Stimulated activated CD4-positive, alpha-beta T cell treated with anti-CD3 and anti-CD28 coated beads, Interleukin-15, amount 100 ng/mL, for 24 hours (primary cell): ENCODE measurements at regions not wholly inside any gene's neighbourhood (a gene's known extent, or its start where the extent isn't known, plus 50 kb on each side); places are given as distances from the start of the nearest gene placed in this dataset.
A peak's percentile ranks its signal among the peaks of the same experiment; 100 is the strongest.

Experiments used
- DNase-seq: peaks from one replicate; pipeline ENCODE4 v3.0.0-alpha.2; 2020

DNA sequence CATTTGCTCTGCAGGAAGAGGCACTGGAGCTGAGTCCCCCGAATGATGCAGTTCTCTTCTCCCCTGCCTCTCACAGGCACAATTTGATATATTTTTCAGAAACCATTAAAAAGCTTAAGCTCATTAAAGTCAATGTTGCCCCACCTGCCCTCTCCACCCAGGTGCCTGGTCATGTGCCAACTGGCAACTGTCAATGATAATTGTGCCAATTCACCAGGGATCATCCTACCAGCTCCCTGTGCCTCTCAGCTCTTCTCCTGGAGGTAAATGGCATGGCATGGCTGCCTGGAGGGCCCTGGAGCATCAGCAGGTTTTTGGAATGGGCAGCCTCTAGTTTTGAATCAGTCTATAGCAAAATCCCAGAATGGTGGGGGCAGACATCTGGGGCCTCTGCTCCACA is 279.6 kb upstream of the ID2 start:
- no peak for DNase-seq

DNA sequence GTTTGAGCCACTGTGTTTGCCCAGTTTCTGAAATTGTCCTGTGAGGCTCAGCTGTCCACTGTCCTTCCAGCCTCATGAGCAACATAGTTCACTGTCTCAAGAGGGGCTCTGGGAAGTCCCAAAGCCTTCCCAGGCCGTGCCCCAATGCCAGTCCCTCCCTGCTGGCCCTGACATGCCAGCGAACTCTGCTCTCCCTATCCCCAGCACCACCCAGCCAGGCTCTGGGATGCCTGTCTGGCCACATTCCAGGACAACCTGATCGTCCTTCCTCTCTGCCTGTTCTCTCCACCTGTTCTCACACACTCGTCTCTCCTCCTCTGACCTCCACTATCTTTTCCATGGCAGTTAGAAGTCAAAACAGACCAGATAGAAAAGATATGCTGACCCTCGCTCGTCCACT is 278.0 kb upstream of the ID2 start:
- DNase-seq: no peak

DNA sequence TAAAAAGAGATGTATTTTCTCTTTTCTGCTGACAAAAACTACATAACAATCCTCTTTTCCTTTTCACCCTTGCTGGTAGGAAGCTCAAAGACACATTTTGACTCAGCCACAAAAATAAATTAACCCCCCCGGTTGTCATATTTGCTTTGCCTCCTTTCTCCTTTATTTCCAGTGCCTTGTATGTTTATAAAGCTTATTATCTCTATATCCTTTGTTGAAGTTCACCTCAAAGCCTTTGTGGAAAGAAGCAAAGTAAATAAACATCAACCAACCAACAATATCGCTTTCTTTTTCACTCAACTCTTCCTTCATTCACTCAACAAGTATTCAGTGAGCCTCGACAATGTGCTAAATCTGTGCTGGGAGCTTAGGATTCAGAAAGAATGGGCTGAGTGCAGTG is 276.5 kb upstream of the ID2 start:
- DNase-seq: no peak

DNA sequence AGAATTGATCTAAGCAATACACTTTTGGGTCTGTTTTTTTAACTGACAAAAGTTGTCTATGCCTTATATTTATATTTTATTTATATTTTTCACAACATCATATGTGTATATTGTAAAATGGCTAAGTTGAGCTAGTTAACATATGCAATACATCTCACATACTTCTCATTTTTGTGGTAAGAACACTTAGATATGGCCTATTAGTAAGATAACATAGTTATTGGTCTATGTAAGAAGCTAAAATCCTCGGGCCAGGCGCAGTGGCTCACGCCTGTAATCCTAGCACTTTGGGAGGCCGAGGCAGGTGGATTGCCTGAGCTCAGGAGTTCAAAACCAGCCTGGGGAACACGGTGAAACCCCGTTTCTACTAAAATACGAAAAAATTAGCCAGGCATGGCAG is 275.6 kb upstream of the ID2 start:
- no peak for DNase-seq

DNA sequence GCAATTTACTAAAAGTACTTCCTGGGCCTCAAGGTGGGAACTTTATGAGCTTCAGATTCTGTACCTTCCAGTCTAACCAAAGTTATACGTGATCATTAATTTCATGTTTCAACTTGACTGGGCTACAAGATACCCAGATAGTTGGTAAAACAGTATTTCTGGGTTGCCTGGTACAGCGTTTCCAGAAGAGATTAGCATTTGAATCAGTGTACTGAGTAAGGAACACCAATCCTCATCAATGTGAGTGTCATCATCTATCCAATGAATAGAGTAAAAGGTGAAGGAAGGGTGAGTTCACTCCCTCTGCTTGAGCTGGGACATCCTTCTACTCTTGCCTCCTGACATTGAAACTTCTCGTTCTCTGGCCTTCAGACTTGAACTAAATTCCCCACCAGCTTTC is 274.5 kb upstream of the ID2 start:
- DNase-seq: no peak

DNA sequence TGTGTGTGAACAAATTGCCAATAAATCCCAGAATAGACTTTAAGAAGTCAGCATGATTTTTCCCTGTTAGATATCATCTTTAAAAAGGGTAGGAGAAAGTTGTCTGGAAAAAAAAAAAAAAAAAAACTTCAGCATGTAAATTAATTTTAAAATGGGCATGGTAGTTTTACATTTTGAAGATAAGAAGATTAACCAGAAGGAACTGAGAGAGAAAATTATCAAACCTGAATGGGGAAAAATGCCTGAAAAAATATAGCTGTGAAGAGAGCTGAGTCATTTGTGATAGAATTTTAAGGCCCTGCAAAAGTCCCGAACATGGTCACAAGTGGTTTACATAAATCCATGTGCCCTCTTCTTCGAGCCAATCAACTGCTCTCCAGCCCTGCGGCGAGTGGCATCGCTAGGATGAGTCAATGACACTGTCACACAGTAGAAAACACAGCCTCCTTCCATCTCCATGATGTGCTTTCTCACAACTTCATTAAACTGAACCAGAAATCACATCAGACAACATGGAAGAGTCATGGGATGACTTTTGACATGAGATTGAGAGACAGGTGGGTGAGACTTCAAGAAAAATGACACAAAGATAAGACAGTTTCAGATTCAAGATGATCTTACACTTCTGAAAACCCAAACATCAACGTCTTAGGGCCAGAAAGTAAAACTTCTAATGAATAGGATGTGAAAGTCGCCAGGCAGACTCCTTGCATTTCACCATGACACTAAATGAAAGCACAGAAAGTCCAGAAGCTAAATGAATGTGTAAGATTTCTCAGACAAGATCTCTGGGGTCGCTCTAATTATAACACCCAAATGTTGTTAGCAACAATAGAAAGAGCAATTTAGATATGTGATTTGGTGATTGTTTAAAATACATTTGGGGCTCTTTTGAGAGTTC is 273.0 kb upstream of the ID2 start:
- peak; percentile 85 for DNase-seq

DNA sequence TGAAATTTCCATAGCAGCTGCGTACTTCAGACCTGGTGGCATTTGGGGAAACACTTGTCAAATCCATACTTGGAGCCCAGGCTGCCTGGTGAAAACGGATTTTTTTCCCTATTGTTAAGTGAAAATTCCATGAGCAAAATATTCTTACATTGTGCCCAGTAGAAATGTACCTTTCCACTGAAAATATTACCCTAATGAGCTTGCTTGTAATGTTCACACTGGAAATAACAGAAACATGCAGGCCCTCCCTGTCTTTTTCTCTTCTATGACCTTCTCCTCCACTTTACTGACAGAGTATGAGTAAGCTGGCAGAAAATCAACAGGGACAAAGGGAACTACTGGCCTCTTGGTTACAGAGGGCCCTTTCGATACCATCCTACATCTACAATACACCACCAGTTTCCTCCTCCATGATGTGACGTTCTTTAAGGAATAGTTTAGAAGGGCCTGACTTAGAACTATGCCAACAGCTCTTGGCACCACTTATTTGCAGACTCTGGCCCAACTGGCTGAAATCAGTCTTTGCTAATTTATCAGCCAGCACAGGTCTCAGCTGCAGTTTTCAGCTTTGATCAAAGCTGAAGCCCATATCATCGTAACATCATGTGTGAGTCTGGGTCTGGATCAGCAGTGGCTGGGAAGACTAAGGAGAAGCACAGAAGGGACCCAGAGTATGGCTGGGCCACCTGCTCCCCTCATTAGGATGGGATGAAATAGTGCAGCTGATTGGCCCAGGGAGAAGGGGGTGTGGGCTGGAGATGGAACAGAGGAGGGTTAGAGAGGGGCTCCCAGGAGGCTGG is 272.2 kb upstream of the ID2 start:
- no peak for DNase-seq

DNA sequence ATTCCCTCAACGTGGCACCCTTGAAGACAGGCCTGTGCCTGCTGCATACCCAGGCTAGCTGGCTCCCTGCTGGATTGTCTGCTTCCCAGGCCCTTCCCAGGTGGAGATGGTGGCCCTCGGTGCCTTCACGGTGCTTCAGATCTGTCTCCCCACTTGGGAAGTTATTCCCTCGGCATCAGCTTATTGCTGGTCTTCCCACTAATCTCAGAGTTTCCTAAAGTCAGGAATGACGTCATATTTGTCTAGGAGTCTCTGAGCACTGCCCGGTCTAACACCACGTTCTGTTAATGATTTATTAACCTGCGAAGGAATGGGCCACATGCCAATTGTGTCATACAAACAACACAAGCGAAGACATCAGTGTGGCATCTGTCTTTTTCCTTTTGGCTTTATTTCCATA is 269.8 kb upstream of the ID2 start:
- no peak for DNase-seq

DNA sequence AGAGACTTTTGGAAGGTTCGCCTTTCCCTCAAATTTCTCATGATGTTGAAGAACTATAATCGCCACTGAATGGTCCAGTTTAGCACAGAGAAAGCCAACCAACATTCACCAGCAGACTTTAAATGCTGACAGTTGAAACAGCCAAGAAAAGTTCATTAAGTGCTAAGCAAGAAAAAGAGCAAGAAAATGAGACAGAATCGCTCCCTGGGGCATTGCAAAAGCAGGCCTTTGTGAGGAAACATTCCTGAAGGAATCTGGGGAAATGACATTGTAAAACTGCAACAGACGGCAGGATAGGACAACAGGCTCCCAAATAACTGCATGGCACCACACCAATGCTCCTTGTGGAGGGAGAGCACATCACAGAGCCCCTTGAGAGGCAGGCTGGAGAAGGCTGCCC is 269.3 kb upstream of the ID2 start:
- no peak for DNase-seq

DNA sequence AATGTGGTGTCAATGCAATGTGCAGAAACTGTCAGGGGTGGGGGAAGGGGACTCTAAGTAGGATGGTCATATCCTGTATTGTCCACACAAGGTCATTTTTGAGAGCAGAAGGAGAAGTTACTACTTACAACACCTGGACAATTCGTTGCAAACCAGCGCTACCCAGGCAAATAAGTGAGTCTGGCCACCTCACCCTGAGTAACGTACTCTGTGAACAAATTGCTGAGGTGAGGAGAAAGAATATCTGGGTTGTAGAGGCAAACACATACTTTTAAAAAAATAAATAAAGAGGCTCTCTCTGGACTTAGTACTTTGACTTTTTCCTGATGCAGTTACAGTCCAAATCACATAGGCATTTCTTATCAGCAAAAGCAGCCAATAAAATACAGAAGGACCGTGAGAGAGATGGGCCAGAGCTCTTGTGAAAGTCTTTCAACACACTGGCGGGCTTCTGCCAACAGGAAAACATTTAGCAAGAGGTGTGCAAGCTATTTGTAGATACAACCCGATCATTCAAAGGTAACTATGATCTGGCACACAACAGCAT is 268.2 kb upstream of the ID2 start:
- no peak for DNase-seq

DNA sequence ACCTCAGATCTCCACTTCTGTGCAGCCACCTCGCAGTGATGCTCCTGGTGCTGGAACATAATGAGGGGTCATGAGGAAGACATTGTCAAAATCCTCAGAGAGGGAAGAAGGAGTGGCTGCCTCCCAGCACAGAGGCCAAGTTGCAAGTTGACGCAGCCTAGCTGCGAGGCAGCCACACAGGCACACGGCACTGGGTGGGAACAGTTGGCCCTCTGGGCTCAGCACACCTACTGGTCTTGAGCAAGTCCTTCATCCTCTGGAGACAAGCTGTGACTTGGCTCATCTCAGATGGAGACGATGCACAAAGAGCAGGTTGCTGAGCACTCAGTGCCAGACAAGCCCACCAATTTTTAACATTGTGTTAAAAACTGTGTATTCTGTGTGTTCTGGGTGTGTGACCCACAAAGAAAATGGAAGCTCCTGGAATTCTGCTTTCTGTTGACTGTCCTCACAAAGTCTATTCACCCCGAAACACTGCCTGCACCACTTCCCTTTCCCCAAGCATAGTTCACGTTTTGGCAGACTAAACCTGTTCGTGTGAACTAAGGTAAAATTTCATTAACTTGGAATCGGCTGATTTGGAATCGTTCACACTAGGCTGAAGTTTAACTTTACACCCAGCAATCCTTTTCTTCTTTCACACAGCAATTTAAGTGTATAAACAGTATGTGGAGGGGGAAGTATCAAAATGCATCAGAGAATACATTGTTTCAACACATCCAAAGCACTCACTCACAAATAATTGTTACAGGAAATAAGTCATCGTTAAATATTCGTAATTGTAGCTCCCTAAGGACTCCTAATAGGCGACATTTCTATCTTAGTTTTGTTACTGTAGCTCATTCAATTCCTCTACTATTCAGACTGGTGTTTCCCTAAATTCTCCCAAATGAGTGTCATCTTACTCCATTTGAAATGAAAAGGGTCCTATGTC is 266.6 kb upstream of the ID2 start:
- no peak for DNase-seq

DNA sequence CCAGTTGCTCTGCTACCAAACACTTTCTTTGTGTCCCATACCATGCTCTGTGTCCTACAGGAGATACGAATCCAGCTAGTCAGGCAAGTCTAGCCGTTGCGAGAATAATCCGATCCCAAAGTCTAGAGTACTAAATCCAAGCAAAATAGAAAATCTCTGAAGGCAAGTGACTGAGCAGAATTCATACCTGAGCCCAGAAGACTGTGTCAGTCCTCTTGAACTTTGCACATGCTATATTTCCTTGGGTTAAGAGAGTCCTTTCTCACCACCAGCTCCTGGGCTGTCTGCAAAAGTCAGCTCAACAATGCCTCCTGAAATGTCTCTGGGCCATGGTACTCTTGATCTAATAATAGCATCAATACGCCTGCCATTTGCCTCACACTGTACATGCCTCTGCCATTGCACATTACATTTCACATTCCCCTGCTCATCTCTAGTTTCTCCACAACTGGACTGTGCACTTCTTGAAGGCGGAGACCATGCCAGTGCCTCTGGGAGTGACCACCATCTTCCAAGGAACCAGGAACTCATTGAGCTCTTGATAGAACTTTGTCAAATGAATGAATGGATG is 265.8 kb upstream of the ID2 start:
- DNase-seq: no peak

DNA sequence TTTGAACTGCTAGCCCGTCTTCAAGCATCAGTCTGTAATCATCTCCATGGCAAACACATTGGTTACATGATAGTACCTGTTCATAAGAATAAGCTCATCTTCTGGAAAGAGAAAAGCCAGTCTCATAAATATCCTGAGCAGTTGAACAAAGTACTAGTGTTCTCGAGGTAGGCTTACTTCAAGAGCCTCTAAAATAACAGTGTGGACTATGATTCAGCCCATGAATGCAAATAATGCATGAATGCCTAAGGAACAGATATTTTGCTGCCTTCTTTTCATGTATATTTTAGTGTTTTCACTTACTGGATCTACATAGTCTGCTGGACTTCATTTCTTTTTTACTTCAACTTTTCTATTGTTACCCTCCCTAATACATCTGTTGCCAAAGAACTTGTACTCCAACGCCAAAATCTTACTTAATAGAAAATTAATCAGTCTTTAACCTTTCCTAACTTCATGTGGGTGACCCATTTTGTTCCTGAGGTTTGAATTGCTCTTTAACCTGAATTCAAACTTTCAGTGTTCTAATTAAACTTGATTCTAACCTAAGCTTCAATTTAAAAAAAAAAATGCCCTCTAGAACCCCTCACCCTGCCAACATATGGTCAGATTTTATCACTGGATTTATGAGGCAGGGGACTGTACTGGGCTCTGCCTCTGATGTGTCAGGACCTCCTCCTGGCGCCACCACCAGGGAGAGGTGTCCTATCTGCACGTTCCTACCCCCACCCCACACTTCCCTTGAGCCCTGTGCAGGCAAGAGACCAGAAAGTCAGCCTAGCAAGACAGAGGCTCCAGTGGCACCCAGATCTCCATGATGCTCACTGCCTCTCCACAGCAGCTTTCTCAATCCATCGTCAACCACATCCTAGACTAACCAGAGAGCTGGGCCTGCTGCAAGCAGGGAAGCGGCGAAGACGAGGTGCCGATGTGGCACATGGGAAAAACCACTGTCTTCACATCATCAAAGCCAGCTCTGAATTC is 264.7 kb upstream of the ID2 start:
- DNase-seq: no peak

DNA sequence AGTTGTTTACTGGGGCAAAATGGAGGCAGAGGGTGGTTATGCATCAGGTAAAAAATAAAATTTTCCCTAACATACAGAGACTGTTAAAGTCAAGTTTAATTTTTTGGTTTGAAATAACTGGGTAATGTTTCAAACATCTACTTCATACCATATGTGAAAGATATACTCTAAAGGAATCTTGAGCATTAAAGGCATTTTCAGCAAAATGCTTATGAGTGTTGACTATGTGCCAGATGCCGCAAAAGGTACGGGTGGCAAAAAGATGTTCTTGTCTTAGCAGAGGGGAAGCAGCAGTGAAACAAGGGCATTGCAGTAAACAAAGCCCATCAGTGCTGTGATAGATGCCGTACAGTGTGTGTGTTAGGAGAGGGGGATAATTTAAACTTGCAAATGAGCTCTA is 263.1 kb upstream of the ID2 start:
- DNase-seq: no peak

DNA sequence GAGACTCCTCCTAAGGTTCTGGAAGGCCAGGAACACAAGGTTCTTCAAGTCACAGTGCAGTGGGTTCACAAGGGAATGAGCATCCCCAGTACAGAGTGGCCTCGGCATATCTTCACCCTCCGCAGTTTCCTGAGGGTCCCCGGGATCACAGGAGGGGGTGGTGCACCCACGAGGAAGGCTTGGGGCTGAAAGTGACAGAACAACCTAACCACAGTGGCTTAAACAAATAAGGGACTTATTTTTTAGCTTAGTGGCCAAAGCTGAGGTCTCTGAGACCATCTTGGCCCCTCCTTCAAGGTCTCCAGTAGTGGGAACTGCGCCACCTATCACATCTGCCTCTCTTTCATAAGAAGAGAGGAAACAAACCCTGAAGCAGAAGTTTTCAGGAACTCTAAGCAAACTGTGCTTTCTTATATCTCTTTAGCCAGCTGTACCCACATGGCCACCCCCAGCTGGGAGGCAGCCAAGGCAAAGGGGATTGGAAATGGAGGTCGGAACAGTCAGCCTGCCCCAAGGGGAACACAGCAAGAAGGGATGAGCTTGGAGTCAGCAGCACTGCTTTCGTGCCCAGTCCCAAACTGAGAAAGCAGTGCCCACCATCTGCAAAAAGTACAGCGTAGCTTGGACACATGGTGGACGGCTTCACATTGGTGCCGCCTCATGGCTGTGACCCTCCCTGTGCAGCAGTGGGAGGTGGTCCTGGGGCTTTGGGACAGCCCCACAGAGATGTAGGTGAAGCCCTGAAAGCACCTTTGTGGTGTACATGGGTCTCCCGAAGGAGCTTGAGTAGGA is 260.0 kb upstream of the ID2 start:
- DNase-seq: no peak

DNA sequence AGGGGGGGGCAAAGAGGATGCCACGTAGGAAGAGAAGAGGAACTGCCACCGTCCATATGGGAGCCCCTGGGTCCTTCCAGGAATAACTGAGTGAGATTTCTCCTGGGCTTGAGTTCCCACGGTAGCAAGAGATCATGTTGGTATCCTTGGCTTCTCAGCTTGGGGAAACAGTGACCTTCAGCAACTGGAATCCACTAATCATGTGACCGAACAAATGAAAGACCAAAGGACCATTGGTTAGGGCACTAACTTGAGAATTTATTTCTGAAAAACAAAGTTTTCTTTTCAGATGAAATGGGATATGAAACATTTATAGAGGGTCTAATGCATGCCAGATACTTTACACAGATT is 259.4 kb upstream of the ID2 start:
- DNase-seq: no peak

DNA sequence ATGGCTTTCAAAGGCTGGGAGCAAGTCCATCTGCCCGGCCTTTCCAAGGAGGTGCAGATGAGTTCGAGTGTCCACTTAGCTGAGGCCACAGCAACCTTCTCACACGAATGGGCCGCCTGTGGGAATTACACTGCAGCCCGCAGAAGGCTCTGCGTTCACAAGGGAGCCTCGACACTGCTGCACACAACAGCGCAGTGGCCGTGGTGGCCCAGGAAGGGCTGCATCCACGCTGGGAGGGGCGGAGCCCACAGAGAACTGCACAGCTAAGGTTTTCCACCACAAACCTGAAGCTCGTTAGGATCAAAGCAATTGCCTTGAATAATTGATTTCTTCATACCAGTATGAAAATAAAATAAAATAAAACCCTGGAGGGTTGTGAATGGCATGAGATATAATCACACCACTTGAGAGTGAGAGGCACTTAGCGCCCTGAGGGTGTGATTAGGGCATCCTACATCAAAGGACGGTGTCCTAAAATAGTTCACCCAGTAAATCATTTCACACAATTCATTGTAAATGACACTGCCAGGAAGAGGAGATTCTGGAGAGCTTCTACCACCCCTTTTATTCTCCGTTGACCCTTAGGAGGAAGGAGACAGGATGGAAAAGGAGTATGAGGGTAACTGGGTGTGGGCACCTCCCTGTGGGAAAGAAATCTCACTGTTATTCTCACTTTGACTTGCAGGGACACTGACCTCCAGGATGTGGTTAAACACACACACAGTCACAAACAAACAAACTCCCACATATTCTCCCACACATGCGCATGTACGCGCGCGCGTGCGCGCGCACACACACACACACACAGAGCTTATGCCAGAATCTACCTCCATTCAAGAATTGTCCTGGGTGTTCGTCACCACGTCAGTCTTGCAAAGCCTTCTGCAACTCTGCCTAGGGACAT is 256.6 kb upstream of the ID2 start:
- no peak for DNase-seq

DNA sequence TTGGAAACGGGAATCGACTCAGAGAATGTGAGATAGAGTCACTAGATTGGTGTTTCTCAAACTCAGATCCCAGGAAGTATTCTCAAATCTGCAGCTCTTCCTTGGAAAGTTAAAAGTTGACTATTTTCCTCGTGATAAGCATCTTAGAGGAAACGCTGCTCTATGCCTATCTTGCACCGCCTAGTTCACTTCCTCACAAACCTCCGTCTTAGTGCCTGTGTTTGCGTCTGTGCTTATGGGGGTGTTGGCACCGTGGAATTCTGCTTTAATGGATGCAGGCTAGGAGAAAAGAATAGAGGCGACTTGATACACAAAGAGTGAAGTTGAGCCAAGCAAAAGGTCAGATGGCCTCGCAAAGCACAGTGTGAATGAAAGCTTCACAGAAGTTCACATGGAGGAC is 255.3 kb upstream of the ID2 start:
- DNase-seq: no peak

DNA sequence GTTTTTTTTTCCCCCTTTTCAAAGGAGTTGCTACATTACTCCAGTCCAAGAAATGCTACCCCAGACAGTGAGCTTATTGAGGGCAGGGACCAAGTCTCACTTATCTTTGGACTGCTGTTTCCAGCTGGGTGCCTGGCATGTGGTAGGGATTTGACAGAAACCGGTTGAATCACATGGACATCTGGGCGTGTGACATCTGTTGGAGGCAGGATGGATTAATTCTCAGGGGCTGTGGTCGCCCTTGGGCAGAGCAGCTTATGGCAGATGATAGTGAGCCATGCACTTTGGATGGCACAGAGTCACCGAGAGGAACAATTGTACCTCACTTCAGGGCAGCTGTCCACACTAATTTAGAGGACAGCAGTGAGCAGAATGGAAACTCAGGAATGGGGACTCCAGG is 254.6 kb upstream of the ID2 start:
- DNase-seq: no peak
